EH (cell line): ENCODE measurements at regions not wholly inside any gene's neighbourhood (a gene's known extent, or its start where the extent isn't known, plus 50 kb on each side); places are given as distances from the start of the nearest gene placed in this dataset.
"Not testable (repeated sequence)": the region's sequence is repeated elsewhere in the genome, so short reads cannot be mapped to it uniquely, and the experiment has no call there.

Experiments
- DNase-seq: peaks from one replicate; pipeline ENCODE4 v3.0.0-alpha.2; 2015; ENCODE audit warnings: low read depth

GRCh38 chr7:108627476-108628051 lies 57.9 kb downstream of the DNAJB9 start:
- DNase-seq = no peak

- DNase-seq = no peak
These were observed 59.0 kb downstream of the DNAJB9 start for GRCh38 chr7:108628678-108629077.

GRCh38 chr7:108629651-108630400 lies 60.2 kb downstream of the DNAJB9 start:
- DNase-seq = peak; percentile 18

- DNase-seq = no peak
These were observed 64.4 kb downstream of the DNAJB9 start for GRCh38 chr7:108634036-108634435.

GRCh38 chr7:108634535-108634934 lies 64.9 kb downstream of the DNAJB9 start:
- DNase-seq = no peak

- no peak for DNase-seq
These were observed 67.5 kb downstream of the DNAJB9 start for GRCh38 chr7:108637049-108637621.

- DNase-seq = no peak
These were observed 72.5 kb downstream of the DNAJB9 start for GRCh38 chr7:108642126-108642525.

- no peak for DNase-seq
These were observed 73.5 kb downstream of the DNAJB9 start for GRCh38 chr7:108643136-108643535.

GRCh38 chr7:108648989-108649388 lies 79.3 kb downstream of the DNAJB9 start:
- DNase-seq = no peak

- DNase-seq = peak; percentile 1
These were observed 80.8 kb downstream of the DNAJB9 start for GRCh38 chr7:108650467-108650866.

- no peak for DNase-seq
These were observed 83.2 kb downstream of the DNAJB9 start for GRCh38 chr7:108652886-108653285.

GRCh38 chr7:108653526-108653925 lies 83.9 kb downstream of the DNAJB9 start:
- DNase-seq = no peak

GRCh38 chr7:108657140-108657726 lies 87.6 kb downstream of the DNAJB9 start:
- not testable (repeated sequence) for DNase-seq

- DNase-seq = no peak
These were observed 89.6 kb downstream of the DNAJB9 start for GRCh38 chr7:108659261-108659660.

- no peak for DNase-seq
These were observed 90.2 kb downstream of the DNAJB9 start for GRCh38 chr7:108659867-108660266.

- DNase-seq = peak; percentile 18
These were observed 90.8 kb downstream of the DNAJB9 start for GRCh38 chr7:108660465-108660864.

GRCh38 chr7:108662783-108663362 lies 93.2 kb downstream of the DNAJB9 start:
- DNase-seq = no peak

- DNase-seq = no peak
These were observed 94.0 kb downstream of the DNAJB9 start for GRCh38 chr7:108663701-108664100.

- DNase-seq = no peak
These were observed 97.5 kb downstream of the DNAJB9 start for GRCh38 chr7:108667216-108667615.

- no peak for DNase-seq
These were observed 100.3 kb downstream of the DNAJB9 start for GRCh38 chr7:108669958-108670357.

GRCh38 chr7:108673699-108674098 lies 104.0 kb downstream of the DNAJB9 start:
- not testable (repeated sequence) for DNase-seq

GRCh38 chr7:108684629-108685028 lies 115.0 kb downstream of the DNAJB9 start:
- DNase-seq = no peak

- DNase-seq = no peak
These were observed 116.8 kb downstream of the DNAJB9 start for GRCh38 chr7:108686494-108686893.
